SK-N-SH (cell line): ENCODE measurements at regions not wholly inside any gene's neighbourhood (a gene's known extent, or its start where the extent isn't known, plus 50 kb on each side); places are given as distances from the start of the nearest gene placed in this dataset.

Experiments
- CTCF ChIA-PET: fragments of 300-600, 350-600 bp; formaldehyde crosslinking; extraction: SDS; loops from one replicate; lab custom pipeline; 2021; lab: Yijun Ruan, JAX
- POLR2A ChIA-PET: fragments of 350-600 bp; sonication (Branson Sonifier 250); formaldehyde crosslinking; extraction: SDS; loops from one replicate; lab custom pipeline; 2020; ENCODE audit warnings: antibody characterized with exemption, inconsistent platforms; lab: Yijun Ruan, JAX
- DNase-seq: peaks from one replicate; pipeline ENCODE4 v3.0.0; 2012
- H2AFZ ChIP-seq: fragments of 200-600 bp; sonication (generic); 2 replicates; pipeline ENCODE4 v1.8.1; 2016; ENCODE audit warnings: antibody characterized with exemption, mild to moderate bottlenecking, low read depth
- H3F3A ChIP-seq: fragments of 200-600 bp; sonication (generic); replicated peaks from 2 replicates; pipeline ENCODE3; 2016; ENCODE audit warnings: antibody characterized with exemption, mild to moderate bottlenecking; ENCODE audit not compliant: insufficient read depth
- H3K27ac ChIP-seq, 2 experiments: fragments of 200-500 bp in 1 of 2; fragments of 200-600 bp in 1 of 2; sonication (Bioruptor generic) in 1 of 2; sonication (generic), shearing (Covaris generic) in 1 of 2; 2 replicates each; pipeline versions ENCODE4 v1.5.1 to v1.6.1; 2014 to 2016; ENCODE audit warnings: low read depth in 2 of 2, inconsistent platforms in 1 of 2, low read length in 1 of 2, mild to moderate bottlenecking in 1 of 2, mixed read lengths in 1 of 2
- H3K27me3 ChIP-seq: fragments of 200-600 bp; sonication (generic), shearing (Covaris generic); 2 replicates; pipeline ENCODE4 v1.6.1; 2016; ENCODE audit warnings: mixed run types; ENCODE audit not compliant: insufficient read depth
- H3K36me3 ChIP-seq, 2 experiments: fragments of 200-500 bp in 1 of 2; fragments of 200-600 bp in 1 of 2; sonication (Bioruptor generic) in 1 of 2; sonication (generic) in 1 of 2; replicated peaks in 1 of 2; 2 replicates each; pipeline versions ENCODE3 to v1.5.1; 2014 to 2016; ENCODE audit warnings: low read length in 1 of 2, mild to moderate bottlenecking in 1 of 2; ENCODE audit not compliant: insufficient read depth in 2 of 2, control insufficient read depth in 1 of 2
- H3K4me1 ChIP-seq, 2 experiments: fragments of 200-500 bp in 1 of 2; fragments of 200-600 bp in 1 of 2; sonication (Bioruptor generic) in 1 of 2; sonication (generic), shearing (Covaris generic) in 1 of 2; 2 replicates each; pipeline versions ENCODE4 v1.5.1 to v1.6.1; 2014 to 2016; ENCODE audit warnings: low read depth in 1 of 2, low read length in 1 of 2, mixed run types in 1 of 2; ENCODE audit not compliant: insufficient read depth in 2 of 2, control insufficient read depth in 1 of 2
- H3K4me2 ChIP-seq: fragments of 200-600 bp; sonication (generic), shearing (Covaris generic); 2 replicates; pipeline ENCODE4 v1.6.1; 2017; ENCODE audit warnings: mixed run types
- H3K4me3 ChIP-seq, 2 experiments: fragments of 200-500 bp in 1 of 2; fragments of 200-600 bp in 1 of 2; sonication (Bioruptor generic) in 1 of 2; sonication (generic), shearing (Covaris generic) in 1 of 2; 2 replicates each; pipeline versions ENCODE4 v1.5.1 to v1.8.1; 2014 to 2016; ENCODE audit warnings: low read depth in 2 of 2, inconsistent platforms in 1 of 2, low read length in 1 of 2, mild to moderate bottlenecking in 1 of 2, mixed read lengths in 1 of 2, moderate library complexity in 1 of 2
- H3K79me2 ChIP-seq: fragments of 200-600 bp; sonication (generic); 2 replicates; pipeline ENCODE4 v1.8.1; 2017; ENCODE audit warnings: mild to moderate bottlenecking; ENCODE audit not compliant: insufficient read depth
- H3K9ac ChIP-seq: fragments of 200-600 bp; sonication (generic); 2 replicates; pipeline ENCODE4 v1.6.1; 2017; ENCODE audit warnings: mixed run types
- H3K9me2 ChIP-seq: fragments of 200-600 bp; sonication (generic); 2 replicates; pipeline ENCODE4 v1.6.1; 2017; ENCODE audit warnings: mixed run types
- H3K9me3 ChIP-seq: fragments of 200-600 bp; sonication (generic); 2 replicates; pipeline ENCODE4 v1.6.1; 2017; ENCODE audit warnings: mixed run types, mild to moderate bottlenecking, moderate library complexity
- H4K20me1 ChIP-seq: fragments of 200-600 bp; sonication (generic); 2 replicates; pipeline ENCODE4 v1.6.1; 2017; ENCODE audit warnings: mild to moderate bottlenecking, mixed run types; ENCODE audit not compliant: insufficient read depth
- CHD2 ChIP-seq: fragments of 150-350 bp; IDR thresholded peaks from 2 replicates; pipeline ENCODE4 v1.6.1; 2018; ENCODE audit warnings: low read length; ENCODE audit not compliant: partially characterized antibody
- FOSL2 ChIP-seq: IDR thresholded peaks from 2 replicates; pipeline ENCODE4 v1.4.0; 2012; ENCODE audit warnings: low read depth, mild to moderate bottlenecking, moderate library complexity, borderline replicate concordance
- MXI1 ChIP-seq: IDR thresholded peaks from 2 replicates; pipeline ENCODE4 v1.6.1; 2012; ENCODE audit warnings: mild to moderate bottlenecking, low read depth, low read length, improper control_type of control experiment
- NFIC ChIP-seq: IDR thresholded peaks from 2 replicates; pipeline ENCODE4 v1.4.0; 2012; ENCODE audit warnings: borderline replicate concordance
- NRF1 ChIP-seq: IDR thresholded peaks from 2 replicates; pipeline ENCODE4 v1.6.1; 2012; ENCODE audit warnings: low read depth, mild to moderate bottlenecking, low read length
- POLR2AphosphoS5 ChIP-seq: IDR thresholded peaks from 2 replicates; pipeline ENCODE4 v1.6.1; 2012; ENCODE audit warnings: low read depth, low read length
- RAD21 ChIP-seq: IDR thresholded peaks from 2 replicates; pipeline ENCODE4 v1.6.1; 2012; ENCODE audit warnings: mild to moderate bottlenecking, low read length
- RCOR1 ChIP-seq: fragments of 150-350 bp; IDR thresholded peaks from 2 replicates; pipeline ENCODE4 v1.6.1; 2017; ENCODE audit warnings: antibody characterized with exemption, low read length
- REST ChIP-seq: IDR thresholded peaks from 2 replicates; pipeline ENCODE4 v1.6.1; 2012; ENCODE audit warnings: mild to moderate bottlenecking, low read depth, low read length, moderate library complexity
- SIN3A ChIP-seq: IDR thresholded peaks from 2 replicates; pipeline ENCODE4 v1.6.1; 2012; ENCODE audit warnings: low read depth, mild to moderate bottlenecking, low read length, moderate library complexity, borderline replicate concordance
- TAF1 ChIP-seq: IDR thresholded peaks from 2 replicates; pipeline ENCODE4 v1.6.1; 2012; ENCODE audit warnings: low read depth, mild to moderate bottlenecking, low read length, moderate library complexity, borderline replicate concordance
- TCF12 ChIP-seq: IDR thresholded peaks from 2 replicates; pipeline ENCODE4 v1.4.0; 2012
- TEAD4 ChIP-seq: IDR thresholded peaks from 2 replicates; pipeline ENCODE4 v1.4.0; 2012; ENCODE audit warnings: mild to moderate bottlenecking, borderline replicate concordance; ENCODE audit not compliant: insufficient read depth
- YY1 ChIP-seq: IDR thresholded peaks from 2 replicates; pipeline ENCODE4 v1.4.0; 2012; ENCODE audit warnings: low read depth, mild to moderate bottlenecking
- WGBS: methylation state at CpG from one replicate; pipeline ENCODE4 v1.1.6; 2017; ENCODE audit warnings: low lambda C conversion rate; 5-methylcytosine and 5-hydroxymethylcytosine counted together
- TF ChIP-seq, protein P1 (sequence below): IDR thresholded peaks from 2 replicates; pipeline ENCODE4 v1.4.0; 2012; ENCODE audit warnings: low read depth, borderline replicate concordance
- TF ChIP-seq, protein P2 (sequence below): IDR thresholded peaks from 2 replicates; pipeline ENCODE4 v1.4.0; 2012; ENCODE audit warnings: low read depth, borderline replicate concordance
- TF ChIP-seq, protein P3 (sequence below): fragments of 150-350 bp; IDR thresholded peaks from 2 replicates; pipeline ENCODE4 v1.6.1; 2017; ENCODE audit warnings: antibody characterized with exemption, low read length, low read depth, borderline replicate concordance
- TF ChIP-seq, protein P4 (sequence below): fragments of 150-350 bp; IDR thresholded peaks from 2 replicates; pipeline ENCODE4 v1.6.1; 2016; ENCODE audit warnings: mild to moderate bottlenecking, low read depth, low read length

- Histone ChIP-seq H3K9me3 (no peaks in the 10 kb centered on the region), H3K27ac (no peak overlapping the region), H3K4me1 (no peaks in the 10 kb centered on the region), H3K27me3 (no peaks in the 10 kb centered on the region), H3K36me3 (no peaks in the 10 kb centered on the region), H4K20me1 (no peaks in the 10 kb centered on the region), H2AFZ (no peak overlapping the region), H3K79me2 (no peaks in the 10 kb centered on the region), H3K9ac (no peak overlapping the region), H3F3A (no peaks in the 10 kb centered on the region), H3K9me2 (no peaks in the 10 kb centered on the region), H3K4me2 (no peak overlapping the region), H3K4me3 (no peak overlapping the region)
- WGBS, result 18% methylated on average over 2 of the region's 2 CpGs
- CTCF ChIA-PET, result no interaction called here
- POLR2A ChIA-PET, result no interaction called here
- TF ChIP-seq TEAD4 (no peak), TCF12 (no peak), MXI1 (no peak), REST (no peak), YY1 (no peak), POLR2AphosphoS5 (no peak)
- TF ChIP-seq, protein P1, sequence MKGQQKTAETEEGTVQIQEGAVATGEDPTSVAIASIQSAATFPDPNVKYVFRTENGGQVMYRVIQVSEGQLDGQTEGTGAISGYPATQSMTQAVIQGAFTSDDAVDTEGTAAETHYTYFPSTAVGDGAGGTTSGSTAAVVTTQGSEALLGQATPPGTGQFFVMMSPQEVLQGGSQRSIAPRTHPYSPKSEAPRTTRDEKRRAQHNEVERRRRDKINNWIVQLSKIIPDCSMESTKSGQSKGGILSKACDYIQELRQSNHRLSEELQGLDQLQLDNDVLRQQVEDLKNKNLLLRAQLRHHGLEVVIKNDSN, result no peak
- TF ChIP-seq, protein P2, sequence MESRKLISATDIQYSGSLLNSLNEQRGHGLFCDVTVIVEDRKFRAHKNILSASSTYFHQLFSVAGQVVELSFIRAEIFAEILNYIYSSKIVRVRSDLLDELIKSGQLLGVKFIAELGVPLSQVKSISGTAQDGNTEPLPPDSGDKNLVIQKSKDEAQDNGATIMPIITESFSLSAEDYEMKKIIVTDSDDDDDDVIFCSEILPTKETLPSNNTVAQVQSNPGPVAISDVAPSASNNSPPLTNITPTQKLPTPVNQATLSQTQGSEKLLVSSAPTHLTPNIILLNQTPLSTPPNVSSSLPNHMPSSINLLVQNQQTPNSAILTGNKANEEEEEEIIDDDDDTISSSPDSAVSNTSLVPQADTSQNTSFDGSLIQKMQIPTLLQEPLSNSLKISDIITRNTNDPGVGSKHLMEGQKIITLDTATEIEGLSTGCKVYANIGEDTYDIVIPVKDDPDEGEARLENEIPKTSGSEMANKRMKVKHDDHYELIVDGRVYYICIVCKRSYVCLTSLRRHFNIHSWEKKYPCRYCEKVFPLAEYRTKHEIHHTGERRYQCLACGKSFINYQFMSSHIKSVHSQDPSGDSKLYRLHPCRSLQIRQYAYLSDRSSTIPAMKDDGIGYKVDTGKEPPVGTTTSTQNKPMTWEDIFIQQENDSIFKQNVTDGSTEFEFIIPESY, result no peak
- DNase-seq, result no peak
Observed at GRCh38 chrX:94977562-94977961, 1303.6 kb downstream of the FAM133A start.

DNA sequence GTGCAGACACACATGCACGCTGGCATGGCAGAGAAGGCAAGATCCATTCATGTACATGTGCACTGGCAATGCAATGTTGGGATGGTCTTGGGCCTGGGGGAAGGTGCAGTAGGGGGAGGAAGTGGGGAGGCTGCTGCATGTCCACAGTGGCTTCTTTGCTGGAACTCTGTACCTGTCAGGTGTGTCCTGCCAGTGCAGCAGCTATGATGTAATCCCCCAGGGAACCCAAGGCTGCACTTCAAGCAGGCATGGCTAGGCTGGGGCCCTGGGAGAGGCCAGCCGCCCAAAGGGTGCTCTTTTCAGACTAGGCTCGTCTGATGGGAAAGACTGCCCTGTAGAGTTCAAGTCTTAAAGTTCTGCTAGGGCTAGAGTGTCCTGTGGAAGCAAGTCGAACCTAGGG, 1304.0 kb downstream of the FAM133A start:
- WGBS, result 27% methylated on average over 2 of the region's 4 CpGs
- TF ChIP-seq, protein P1, result no peak
- no peak for TF ChIP-seq MXI1
- no peak for TF ChIP-seq TEAD4
- TF ChIP-seq FOSL2, result no peak
- TF ChIP-seq, protein P3, sequence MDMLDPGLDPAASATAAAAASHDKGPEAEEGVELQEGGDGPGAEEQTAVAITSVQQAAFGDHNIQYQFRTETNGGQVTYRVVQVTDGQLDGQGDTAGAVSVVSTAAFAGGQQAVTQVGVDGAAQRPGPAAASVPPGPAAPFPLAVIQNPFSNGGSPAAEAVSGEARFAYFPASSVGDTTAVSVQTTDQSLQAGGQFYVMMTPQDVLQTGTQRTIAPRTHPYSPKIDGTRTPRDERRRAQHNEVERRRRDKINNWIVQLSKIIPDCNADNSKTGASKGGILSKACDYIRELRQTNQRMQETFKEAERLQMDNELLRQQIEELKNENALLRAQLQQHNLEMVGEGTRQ, result no peak
- no peak for TF ChIP-seq NFIC
- TF ChIP-seq, protein P4, sequence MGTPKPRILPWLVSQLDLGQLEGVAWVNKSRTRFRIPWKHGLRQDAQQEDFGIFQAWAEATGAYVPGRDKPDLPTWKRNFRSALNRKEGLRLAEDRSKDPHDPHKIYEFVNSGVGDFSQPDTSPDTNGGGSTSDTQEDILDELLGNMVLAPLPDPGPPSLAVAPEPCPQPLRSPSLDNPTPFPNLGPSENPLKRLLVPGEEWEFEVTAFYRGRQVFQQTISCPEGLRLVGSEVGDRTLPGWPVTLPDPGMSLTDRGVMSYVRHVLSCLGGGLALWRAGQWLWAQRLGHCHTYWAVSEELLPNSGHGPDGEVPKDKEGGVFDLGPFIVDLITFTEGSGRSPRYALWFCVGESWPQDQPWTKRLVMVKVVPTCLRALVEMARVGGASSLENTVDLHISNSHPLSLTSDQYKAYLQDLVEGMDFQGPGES, result no peak
- TF ChIP-seq TAF1, result no peak
- TF ChIP-seq RCOR1, result no peak
- TF ChIP-seq CHD2, result no peak
- TF ChIP-seq RAD21, result no peak
- TF ChIP-seq NRF1, result no peak
- TF ChIP-seq SIN3A, result no peak

More for the DNA sequence above, 1304.0 kb downstream of the FAM133A start:
- Histone ChIP-seq H3K4me3 (no peak overlapping the region), H3K4me2 (no peak overlapping the region), H3K36me3 (no peaks in the 10 kb centered on the region), H4K20me1 (no peaks in the 10 kb centered on the region), H3F3A (no peaks in the 10 kb centered on the region), H3K27ac (no peak overlapping the region), H3K27me3 (no peaks in the 10 kb centered on the region), H3K9me3 (no peaks in the 10 kb centered on the region), H3K79me2 (no peaks in the 10 kb centered on the region), H2AFZ (no peak overlapping the region), H3K4me1 (no peaks in the 10 kb centered on the region), H3K9ac (no peak overlapping the region), H3K9me2 (no peaks in the 10 kb centered on the region)
- POLR2A ChIA-PET, result no interaction called here
- no peak for DNase-seq
- CTCF ChIA-PET, result no interaction called here
